Head of caudate nucleus (tissue), 42 donors: ENCODE measurements at regions not wholly inside any gene's neighbourhood (a gene's known extent, or its start where the extent isn't known, plus 50 kb on each side); places are given as distances from the start of the nearest gene placed in this dataset.

ENCODE experiments used
- DNase-seq, 42 donors: peaks; one replicate each; pipeline versions ENCODE4 v3.0.0 to v3.0.0-alpha.2; 2020 to 2021; ENCODE audit warnings: mixed read lengths in 7 of 42
- intact Hi-C: fragments of 100-400 bp; cut with DNase I; formaldehyde crosslinking; loops from one replicate; pipeline ENCODE4 v1.15.0; 2022

DNA sequence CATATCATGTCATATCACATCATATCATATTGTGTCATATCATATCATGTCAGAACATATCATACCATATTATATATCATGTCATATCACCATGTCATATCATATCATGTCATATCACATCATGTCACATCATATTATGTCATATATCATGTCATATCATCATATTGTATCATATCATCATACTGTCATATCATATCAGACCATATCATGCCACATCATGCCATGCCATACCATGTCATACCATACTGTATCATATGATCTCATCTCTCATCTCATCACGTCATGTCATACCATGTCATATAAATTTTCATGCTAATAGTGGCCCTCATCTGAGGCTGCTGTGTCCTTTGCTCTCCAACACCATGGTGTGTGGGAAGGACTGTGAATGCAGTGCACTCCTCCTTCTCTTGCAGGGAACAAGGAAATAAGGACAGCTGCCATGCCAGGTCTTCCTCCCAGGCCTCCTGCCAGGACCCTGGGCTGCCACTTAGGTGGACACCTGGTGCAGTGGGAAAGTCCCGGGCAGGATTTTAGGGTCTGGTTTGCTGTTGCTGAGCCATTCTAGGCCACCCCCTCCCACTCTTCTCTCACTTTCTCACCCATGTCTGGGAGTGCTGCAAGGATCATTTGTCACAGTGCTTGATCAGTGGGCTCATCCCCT is 72.4 kb upstream of the TRPM1 start:
- DNase-seq, result no peak
- intact Hi-C loops, result no loop called here

DNA sequence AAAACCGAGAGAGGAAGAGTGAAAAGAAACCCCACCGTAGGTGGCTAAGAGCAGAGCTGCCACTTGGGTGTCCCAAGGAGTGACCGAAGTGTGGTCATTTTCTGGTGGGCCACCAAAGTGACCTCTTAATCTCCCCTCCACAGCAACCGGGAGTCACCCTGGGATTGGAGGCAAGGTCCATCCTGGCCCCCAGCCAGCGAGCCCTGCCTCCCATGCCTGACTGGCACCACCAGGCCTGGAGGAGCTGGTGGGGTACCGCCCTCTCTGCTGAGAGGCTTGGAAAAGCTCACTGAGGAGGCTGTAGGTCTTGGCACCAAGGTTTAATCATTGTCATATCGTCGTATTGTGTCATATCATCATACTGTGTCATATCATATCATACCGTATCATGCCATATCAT is 74.0 kb upstream of the TRPM1 start:
- intact Hi-C loops, result no loop called here
- DNase-seq, result no peak

DNA sequence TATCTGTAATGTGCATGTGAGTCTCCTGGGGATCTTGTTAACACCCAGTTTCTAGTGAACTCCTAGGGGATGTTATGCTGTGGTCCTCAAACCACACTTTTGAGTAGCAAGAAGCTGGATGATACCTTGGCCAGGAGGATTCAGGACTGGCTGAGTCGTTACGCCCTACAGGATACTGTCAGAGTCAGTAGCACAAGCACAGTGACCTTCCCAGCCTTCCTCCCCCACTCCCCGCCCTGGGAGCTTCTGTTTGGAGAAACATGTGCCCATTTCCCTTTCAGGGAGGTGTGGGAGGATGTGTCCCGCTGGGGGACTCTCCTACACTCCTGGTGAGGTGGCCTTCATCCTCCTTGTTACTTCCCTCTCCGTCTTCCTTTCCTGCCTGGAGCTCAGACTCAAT is 76.4 kb upstream of the TRPM1 start:
- peak in 1 of 42 donors; percentile 17 for DNase-seq
- intact Hi-C loops, result no loop called here

DNA sequence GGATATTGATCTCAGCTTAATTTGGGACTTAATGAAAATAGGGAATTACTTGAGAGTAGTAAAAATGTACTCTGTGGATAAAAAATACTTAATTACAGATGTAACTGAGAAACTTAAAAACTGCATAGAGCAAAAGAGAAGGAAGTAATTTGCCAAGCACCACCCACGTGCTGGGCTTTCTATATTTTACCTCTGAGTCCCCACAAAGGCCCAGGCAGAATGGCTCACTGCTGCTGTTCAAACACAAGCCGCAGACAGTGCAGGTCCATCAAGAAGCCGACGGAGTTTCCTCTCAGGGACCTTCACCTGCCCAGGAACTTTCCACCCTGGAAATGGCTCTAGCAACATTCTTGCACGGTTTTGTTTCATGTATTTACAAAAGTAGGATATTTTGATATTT is 77.2 kb upstream of the TRPM1 start:
- intact Hi-C loops, result no loop called here
- peak in 1 of 42 donors; percentile 34 for DNase-seq

DNA sequence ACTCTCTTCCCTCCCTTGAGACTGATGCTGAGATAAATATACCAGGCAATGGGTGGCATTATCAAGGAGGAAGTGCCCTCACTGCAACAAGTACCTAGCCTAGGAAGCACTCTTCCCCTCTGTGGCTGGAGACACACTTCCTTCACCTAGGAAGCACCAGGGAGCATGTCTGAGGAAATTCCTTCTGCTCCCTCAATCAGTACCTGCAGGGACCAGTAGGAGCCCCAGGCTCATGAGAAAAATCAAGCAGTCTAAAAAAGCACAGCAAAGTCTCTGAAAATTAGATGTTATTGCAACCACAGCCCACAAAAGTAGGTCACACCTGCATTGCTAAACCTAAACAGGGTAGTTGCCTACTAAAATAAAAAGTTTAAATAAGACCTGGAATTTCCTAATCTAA is 78.2 kb upstream of the TRPM1 start:
- intact Hi-C loops, result no loop called here
- no peak for DNase-seq

DNA sequence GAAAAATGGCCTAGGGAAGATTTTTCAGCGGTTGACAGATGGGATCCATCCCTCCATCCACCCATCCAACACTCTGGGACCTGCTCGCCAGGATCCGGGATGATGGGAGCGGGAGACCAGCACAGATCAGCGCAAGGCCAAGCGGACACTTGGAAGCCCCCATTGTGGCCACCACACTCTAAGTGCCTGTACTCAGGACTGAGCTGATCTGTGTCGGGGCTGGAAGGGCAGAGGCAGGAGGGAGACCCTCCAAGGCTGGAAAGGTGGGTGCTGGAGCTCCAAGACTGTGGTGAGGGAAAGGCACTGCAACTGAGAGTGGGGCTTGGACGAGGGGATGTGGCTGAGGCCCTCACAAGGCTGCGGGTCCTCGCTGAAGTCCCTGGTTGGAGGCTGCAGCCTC is 91.8 kb upstream of the TRPM1 start:
- intact Hi-C loops, result no loop called here
- DNase-seq, result peak in 1 of 42 donors; percentile 29

DNA sequence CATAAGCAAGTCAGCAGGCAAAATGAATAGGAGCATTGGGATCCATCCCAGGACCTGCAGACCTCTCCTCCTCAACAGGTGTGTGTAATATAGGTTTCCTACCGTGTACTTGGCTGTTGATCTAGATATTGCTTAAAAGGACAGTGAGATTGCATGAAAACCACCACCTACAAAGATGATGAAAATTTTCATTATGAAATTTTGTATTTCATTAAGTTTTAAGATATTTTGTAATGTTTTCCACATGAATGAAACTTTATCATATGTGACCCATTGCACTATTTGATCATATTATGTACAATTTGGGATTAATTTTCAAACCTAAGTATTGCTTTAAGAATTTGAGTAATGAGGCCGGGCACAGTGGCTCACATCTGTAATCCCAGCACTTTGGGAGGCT is 94.3 kb upstream of the TRPM1 start:
- DNase-seq, result no peak
- intact Hi-C loops, result no loop called here

DNA sequence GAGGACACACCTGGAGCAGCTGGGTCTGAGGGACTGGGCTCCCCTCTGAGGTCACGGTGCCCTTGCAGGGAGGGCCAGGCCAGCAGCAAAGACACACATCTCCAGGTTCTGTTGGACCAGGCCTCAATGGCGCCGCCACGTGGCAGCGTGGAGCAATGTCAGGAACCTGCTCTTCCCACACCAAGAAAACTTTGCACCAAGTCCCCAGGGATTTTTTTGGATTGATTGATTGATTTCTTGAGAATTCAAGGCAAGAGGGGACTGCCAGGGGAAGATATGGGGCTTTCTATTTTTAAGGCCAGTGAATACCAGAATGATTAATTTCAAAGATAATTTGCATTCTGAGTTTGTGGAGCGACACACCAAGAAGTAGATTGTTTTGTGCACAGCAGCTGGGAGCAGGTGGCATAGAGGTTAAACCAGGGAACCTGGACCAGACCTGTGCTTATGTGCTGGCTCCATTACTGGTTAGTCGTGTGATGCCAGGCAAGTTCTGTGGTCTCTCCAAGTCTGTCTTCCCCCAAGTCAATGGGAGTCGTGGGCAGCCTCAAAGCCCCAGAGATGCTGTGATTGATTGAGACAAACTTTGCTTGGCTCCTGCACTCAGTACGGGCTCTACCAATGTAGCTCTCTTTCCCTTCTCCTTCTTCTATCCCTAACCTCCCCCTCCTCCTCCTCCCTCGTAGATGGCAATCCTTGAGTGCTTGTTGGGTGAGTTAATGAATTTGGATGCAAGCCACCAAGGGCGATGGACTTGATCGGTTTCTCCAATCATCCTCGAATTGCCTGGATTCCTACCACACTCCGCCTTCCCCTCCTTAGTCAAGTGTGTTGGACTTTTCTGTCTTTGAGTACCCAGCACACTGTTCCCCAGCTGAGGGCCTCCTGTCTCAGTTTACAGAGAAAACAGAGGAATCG is 96.2 kb upstream of the TRPM1 start:
- intact Hi-C loops, result no loop called here
- DNase-seq, result peak in 24 of 42 donors; percentile 12 to 64 (median 36)

DNA sequence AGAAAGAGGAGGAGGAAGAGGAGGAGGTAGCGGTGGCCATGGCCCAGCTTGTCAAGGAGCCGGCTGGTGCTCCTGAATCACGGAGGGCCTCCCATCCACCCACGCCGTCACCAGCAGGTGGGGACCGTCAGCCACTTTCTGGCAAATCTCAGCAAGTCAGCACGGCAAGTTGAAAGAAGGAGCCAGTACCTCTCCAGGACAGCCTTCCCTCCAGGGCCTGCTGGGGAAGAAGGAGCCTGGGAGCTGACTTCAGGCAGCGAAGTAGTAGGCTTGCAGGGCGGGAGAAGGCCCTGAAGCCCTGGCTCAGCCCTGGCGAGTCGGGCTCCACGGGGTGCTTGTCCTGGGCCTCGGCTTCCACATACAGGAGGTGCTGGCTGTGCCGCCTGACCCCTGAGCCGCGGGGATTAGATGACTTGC is 99.2 kb upstream of the TRPM1 start:
- intact Hi-C loops, result no loop called here
- DNase-seq, result peak in 38 of 42 donors; percentile 39 to 82 (median 63)

DNA sequence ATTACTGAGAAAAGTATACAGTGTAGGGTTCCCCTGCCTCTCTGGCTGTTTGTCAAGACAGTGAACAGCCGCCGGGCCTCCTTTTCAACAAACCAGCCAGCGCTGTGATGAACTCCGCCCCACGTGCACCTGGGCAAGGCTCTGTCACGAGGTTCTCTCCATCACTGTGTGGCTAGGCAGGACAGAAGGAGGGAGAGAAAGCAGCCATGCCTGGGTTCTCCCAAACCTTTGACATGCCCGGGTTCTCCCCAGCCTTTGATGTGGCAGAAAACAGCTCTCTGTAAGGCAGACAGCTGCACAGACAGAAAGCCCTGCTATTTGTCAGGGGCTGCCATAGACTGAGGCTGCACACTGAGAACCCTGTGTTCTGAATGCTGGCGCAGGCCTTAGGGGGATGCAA is 101.4 kb upstream of the TRPM1 start:
- peak in 2 of 42 donors; percentile 7 to 42 for DNase-seq
- intact Hi-C loops, result no loop called here

DNA sequence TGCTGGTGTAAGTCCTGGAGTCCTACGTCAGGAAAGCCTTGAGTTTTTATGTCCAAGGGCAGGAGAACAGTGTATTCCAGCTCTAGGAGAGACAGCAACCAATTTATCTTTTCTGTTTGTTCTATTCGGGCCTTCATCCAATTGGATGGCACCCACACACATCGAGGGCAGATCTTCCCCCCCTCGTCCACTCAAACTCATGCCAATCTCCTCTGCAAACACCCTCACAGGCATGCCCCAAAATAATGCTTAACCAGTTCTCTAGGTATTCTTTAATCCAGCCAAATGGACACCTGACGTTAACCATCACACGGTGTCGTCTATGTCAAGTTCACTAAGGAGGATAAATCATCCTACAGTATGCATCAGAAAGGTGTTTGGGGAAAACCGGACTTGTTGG is 102.5 kb upstream of the TRPM1 start:
- intact Hi-C loops, result no loop called here
- DNase-seq, result peak in 1 of 42 donors; percentile 14

DNA sequence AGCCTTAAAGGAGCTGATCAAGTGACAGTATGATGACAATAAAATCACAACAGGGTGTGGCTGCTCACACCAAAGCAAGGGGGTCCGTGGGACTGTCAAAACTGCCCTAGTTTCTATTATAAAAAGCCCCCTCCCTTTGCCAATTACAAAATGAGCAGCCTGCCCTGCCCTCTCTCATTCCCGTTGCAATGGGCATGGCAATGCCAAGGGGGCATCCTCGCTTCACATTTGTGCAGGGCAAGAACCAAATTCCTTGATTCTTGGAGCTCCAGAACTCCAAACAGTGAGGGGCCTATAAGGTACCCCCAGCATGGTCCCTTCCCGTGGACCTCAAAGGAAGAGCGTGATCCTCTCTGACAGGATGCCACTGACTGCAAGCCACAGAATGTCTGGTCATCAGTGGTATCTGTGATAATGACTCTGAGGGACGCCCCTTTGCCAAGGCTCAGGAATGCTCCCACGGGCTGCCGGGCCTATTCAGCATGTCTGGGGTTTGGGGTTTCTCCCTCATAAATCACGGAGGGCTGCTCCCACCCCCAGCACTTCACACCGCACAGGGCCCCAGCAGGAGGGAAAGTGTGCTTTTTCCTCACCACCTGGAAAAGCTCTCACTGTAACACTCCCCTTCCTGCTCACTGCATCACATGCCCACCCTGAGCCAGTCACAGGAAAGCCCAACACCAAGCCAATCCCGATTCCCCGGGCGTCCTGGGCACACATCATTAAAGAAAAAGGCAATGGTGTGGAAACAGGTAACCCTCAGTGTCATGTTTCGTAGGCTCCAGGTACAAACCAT is 105.1 kb upstream of the TRPM1 start:
- DNase-seq, result peak in 7 of 42 donors; percentile 13 to 48 (median 31)
- intact Hi-C loops, result loop anchor here (5.0 kb wide), 1 partner anchor 281 kb away; no protein-coding TSS in a partner anchor

DNA sequence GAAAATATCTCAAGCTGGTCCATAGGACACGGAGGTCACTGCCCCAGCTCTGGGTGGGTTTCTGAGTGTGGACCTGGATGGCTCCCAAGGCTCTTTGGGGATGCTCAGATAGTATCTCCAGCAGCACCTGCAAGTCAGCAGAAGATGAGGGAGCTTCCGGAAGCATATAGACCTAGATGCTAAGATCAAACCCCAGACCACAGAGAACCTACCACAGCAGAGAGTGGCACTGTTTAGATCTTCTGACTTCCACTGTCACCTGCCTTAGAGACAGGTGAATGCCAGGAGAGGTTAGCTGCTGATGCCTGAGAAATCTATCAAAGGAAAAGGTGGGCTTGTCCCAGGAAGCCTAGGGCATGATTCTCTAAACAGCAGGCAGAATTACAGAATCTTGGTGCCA is 105.7 kb upstream of the TRPM1 start:
- peak in 2 of 42 donors; percentile 11 to 19 for DNase-seq
- intact Hi-C loops, result loop anchor here (5.0 kb wide), 1 partner anchor 280 kb away; no protein-coding TSS in a partner anchor

DNA sequence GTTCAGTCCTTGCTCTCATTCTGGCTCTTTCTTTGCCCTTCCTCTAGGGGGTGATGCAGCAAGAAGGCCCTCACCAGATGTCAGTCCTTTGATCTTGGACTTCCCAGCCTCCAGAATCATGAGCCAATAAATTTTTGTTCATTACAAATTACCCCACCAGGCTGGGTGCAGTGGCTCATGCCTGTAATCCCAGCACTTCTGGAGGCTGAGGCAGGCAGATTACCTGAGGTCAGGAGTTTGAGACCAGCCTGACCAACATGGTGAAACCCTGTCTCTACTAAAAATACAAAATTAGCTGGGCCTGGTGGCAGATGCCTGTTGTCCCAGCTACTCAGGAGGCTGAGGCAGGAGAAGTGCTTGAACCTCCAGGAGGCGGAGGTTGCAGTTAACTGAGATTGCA is 106.3 kb upstream of the TRPM1 start:
- DNase-seq, result peak in 2 of 42 donors; percentile 3 to 13
- intact Hi-C loops, result loop anchor here (5.0 kb wide), 1 partner anchor 279 kb away; no protein-coding TSS in a partner anchor

DNA sequence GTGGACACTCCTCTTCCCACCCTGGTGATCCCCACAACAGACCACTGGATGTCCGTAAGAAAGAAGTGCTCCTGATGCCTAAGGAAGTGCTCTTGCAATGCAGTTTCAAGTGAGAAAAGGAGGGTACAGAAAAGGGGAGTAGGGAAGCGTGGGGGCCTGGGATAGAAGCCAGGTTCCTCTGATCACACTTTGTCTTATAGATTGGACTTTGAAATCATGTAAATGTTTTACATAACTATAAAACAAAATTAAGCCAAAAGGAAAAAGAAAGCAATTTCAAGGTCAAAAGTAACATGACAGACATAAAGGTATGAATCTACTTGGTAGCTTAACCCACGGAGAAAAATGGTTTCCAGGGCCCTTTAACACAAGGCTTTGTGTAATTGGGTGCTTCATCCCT is 107.3 kb upstream of the TRPM1 start:
- intact Hi-C loops, result loop anchor here (5.0 kb wide), 1 partner anchor 278 kb away; no protein-coding TSS in a partner anchor
- DNase-seq, result peak in 2 of 42 donors; percentile 5 to 10

DNA sequence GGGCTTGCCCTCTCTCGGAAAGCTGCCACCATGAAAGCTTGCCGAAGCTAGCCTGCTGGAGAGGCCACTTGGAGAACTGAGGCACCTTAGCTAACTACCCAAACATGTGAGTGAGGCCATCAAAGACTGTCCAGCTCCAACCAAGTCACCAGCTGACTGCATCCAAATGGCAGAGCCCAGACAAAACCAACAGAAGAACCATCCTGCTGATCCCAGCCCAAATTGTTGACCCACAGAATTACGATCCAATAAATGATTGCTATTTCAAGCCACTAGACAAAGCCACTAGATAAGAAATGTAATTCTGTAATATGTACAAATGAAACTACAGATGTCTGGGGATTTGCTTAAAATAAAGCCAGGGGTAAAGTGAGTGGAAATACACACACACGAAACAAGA is 109.8 kb upstream of the TRPM1 start:
- DNase-seq, result peak in 5 of 42 donors; percentile 3 to 18 (median 7)
- intact Hi-C loops, result loop anchor here (10.0 kb wide), 1 partner anchor 153 kb away; no protein-coding TSS in a partner anchor

DNA sequence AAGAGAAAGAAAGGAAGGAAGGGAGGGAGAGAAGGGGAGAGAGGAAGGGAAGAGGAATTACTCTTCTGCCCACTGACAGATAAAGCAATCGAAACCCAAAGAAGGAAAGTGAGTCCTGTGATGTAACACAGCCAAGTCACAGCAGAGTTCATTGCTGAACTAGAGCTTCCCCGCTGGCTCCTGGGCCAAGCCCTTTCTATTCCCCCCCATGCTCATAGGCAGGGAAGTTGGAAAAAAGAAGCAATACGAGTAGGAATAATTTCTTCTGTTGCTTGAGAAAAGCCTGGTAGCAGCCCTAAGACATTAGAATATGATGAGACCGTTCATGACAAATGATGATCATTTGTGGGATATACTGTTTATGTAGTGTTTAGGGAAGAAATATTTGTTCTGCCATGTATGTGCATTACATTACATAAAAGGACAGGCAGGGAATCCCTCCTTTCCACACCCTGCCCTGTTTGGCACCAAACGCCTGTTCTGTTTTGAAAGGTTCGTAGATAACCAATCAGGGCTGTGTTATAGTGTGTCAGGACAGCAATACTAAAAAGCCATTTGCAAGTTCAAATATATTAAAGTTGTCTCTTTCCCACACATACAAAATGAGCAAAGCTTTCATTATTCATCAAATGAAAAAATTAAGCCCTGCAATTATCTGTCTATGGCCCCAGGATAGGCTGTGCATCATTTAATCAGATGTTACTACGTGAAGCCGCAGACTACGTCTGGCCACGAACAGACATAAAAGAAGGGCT is 111.0 kb upstream of the TRPM1 start:
- peak in 6 of 42 donors; percentile 2 to 41 (median 26) for DNase-seq
- intact Hi-C loops, result loop anchor here (10.0 kb wide), 1 partner anchor 152 kb away; no protein-coding TSS in a partner anchor

DNA sequence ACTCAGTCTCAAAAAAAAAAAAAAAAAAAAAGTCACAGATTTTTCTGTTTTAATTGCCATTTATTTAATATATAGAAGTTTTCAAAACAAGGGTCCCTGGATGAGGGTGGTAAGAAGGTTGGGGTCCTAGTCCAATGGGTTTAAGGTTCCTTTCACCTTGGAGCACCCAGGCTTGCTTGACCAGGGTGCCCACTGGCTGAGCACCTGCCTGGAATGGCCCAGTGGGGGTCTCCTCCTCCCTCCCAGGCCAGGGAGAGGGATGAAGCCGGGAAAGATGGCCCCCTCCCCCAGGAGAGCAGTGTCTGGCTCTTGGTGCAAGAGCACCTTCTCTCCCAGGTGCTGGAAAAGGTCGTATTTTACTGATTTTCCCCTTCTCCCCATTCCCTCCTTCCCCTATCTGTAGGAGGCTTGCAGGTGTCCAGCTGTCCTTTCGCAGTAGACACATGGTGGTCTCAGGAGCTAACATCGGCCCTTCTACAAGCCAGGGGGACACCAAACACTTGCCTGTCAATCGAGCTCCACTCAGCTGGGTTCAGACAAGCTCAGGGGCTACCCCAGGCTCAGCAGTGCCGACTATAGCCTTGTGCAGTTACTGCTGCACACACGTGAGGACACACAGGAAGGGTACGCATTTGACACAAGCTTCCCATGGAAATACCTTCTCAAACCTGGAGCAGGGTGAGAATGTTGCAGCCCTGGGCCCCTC is 112.3 kb upstream of the KLF13 start:
- peak in 2 of 42 donors; percentile 16 to 29 for DNase-seq
- intact Hi-C loops, result loop anchor here (2.0 to 10.0 kb wide), 3 partner anchors 108 to 220 kb away; no protein-coding TSS in a partner anchor
